HG03442 (cell line): ENCODE measurements at regions not wholly inside any gene's neighbourhood (a gene's known extent, or its start where the extent isn't known, plus 50 kb on each side); places are given as distances from the start of the nearest gene placed in this dataset.
"Not testable (repeated sequence)": the region's sequence is repeated elsewhere in the genome, so short reads cannot be mapped to it uniquely, and the experiment has no call there.

Source experiments
- ATAC-seq: cut with Tn5 transposase; IDR thresholded peaks from one replicate; pipeline ENCODE4 v1.9.1; 2021; ENCODE audit warnings: mild to moderate bottlenecking, moderate library complexity; ENCODE audit not compliant: unreplicated experiment

- no peak for ATAC-seq
Observed at GRCh38 chr2:49861821-49862220, 707.5 kb upstream of the FSHR start.

- ATAC-seq: no peak
Observed at GRCh38 chr2:49860834-49861233, 706.5 kb upstream of the FSHR start.

GRCh38 chr2:49860170-49860569, 705.9 kb upstream of the FSHR start:
- no peak for ATAC-seq

GRCh38 chr2:49858657-49859056, 704.3 kb upstream of the FSHR start:
- ATAC-seq: no peak

GRCh38 chr2:49858113-49858490, 703.8 kb upstream of the FSHR start:
- ATAC-seq: no peak

- no peak for ATAC-seq
Observed at GRCh38 chr2:49857371-49858112, 703.2 kb upstream of the FSHR start.

GRCh38 chr2:49845671-49846070, 691.4 kb upstream of the FSHR start:
- ATAC-seq: no peak

GRCh38 chr2:49845021-49845420, 690.7 kb upstream of the FSHR start:
- no peak for ATAC-seq

GRCh38 chr2:49844113-49844512, 689.8 kb upstream of the FSHR start:
- not testable (repeated sequence) for ATAC-seq

- ATAC-seq: no peak
Observed at GRCh38 chr2:49843314-49843713, 689.0 kb upstream of the FSHR start.

GRCh38 chr2:49840428-49840975, 686.2 kb upstream of the FSHR start:
- no peak for ATAC-seq

- no peak for ATAC-seq
Observed at GRCh38 chr2:49839818-49840217, 685.5 kb upstream of the FSHR start.

- ATAC-seq: no peak
Observed at GRCh38 chr2:49837561-49838293, 683.4 kb upstream of the FSHR start.

- ATAC-seq: no peak
Observed at GRCh38 chr2:49836017-49836416, 681.7 kb upstream of the FSHR start.

- no peak for ATAC-seq
Observed at GRCh38 chr2:49834433-49834832, 680.1 kb upstream of the FSHR start.

GRCh38 chr2:49832555-49832954, 678.2 kb upstream of the FSHR start:
- no peak for ATAC-seq

- ATAC-seq: no peak
Observed at GRCh38 chr2:49831698-49832367, 677.5 kb upstream of the FSHR start.

- ATAC-seq: no peak
Observed at GRCh38 chr2:49830846-49831245, 676.5 kb upstream of the FSHR start.

- no peak for ATAC-seq
Observed at GRCh38 chr2:49827366-49827765, 673.1 kb upstream of the FSHR start.

GRCh38 chr2:49813208-49813607, 658.9 kb upstream of the FSHR start:
- no peak for ATAC-seq

GRCh38 chr2:49812730-49813129, 658.4 kb upstream of the FSHR start:
- ATAC-seq: no peak

GRCh38 chr2:49811502-49811901, 657.2 kb upstream of the FSHR start:
- ATAC-seq: no peak
